HG02623 (cell line): ENCODE measurements at regions not wholly inside any gene's neighbourhood (a gene's known extent, or its start where the extent isn't known, plus 50 kb on each side); places are given as distances from the start of the nearest gene placed in this dataset.
"Not testable (repeated sequence)": the region's sequence is repeated elsewhere in the genome, so short reads cannot be mapped to it uniquely, and the experiment has no call there.

Experiments
- ATAC-seq: cut with Tn5 transposase; IDR thresholded peaks from one replicate; pipeline ENCODE4 v1.9.1; 2021; ENCODE audit warnings: moderate library complexity; ENCODE audit not compliant: unreplicated experiment

- peak; percentile 23 for ATAC-seq
Observed at GRCh38 chrX:3811331-3812311, 98.2 kb upstream of the PRKX start.

- no peak for ATAC-seq
Observed at GRCh38 chrX:3807906-3808305, 94.5 kb upstream of the PRKX start.

GRCh38 chrX:3806630-3807029 is 93.2 kb upstream of the PRKX start:
- ATAC-seq = no peak

GRCh38 chrX:3803713-3804112 is 90.3 kb upstream of the PRKX start:
- ATAC-seq = no peak

GRCh38 chrX:3803305-3803704 is 89.9 kb upstream of the PRKX start:
- no peak for ATAC-seq

- not testable (repeated sequence) for ATAC-seq
Observed at GRCh38 chrX:3795411-3795810, 82.0 kb upstream of the PRKX start.

GRCh38 chrX:3791449-3791848 is 78.0 kb upstream of the PRKX start:
- no peak for ATAC-seq

GRCh38 chrX:3788494-3789233 is 75.2 kb upstream of the PRKX start:
- ATAC-seq = no peak

- no peak for ATAC-seq
Observed at GRCh38 chrX:3787856-3788255, 74.4 kb upstream of the PRKX start.

GRCh38 chrX:3785822-3786221 is 72.4 kb upstream of the PRKX start:
- ATAC-seq = not testable (repeated sequence)

GRCh38 chrX:3780564-3780963 is 67.1 kb upstream of the PRKX start:
- no peak for ATAC-seq

GRCh38 chrX:3779546-3779945 is 66.1 kb upstream of the PRKX start:
- no peak for ATAC-seq

- ATAC-seq = no peak
Observed at GRCh38 chrX:3777416-3777815, 64.0 kb upstream of the PRKX start.

GRCh38 chrX:3771766-3772165 is 58.3 kb upstream of the PRKX start:
- ATAC-seq = no peak

GRCh38 chrX:3768881-3769280 is 55.4 kb upstream of the PRKX start:
- no peak for ATAC-seq
